ENCODE measurements at regions not wholly inside any gene's neighbourhood (a gene's known extent, or its start where the extent isn't known, plus 50 kb on each side); places are given as distances from the start of the nearest gene placed in this dataset.

DNA sequence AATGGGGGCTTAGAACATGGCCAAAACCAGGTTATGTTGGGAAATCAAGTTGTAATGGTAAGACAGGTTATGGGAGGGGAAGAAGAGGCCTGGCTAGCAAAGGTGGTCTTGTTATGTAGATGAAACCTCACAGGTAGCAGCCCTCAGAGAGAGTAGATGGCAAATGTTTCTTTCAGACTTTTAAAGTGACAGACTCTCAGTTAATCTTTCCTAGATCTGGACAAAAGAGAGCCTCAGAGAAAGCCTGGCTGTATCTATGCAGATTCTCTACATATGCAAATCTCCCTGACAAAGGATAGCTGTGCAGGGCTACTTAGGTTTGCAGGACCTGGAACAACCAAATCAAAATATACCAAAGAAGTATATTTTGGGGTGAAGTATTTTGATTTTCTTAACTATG lies 284.1 kb upstream of the AMOT start:
- no peak for TF ChIP-seq SRF (IDR thresholded peaks at IDR 0.05; ENCODE audit: low read depth, low read length)
- TF ChIP-seq NRF1 (IDR thresholded peaks at IDR 0.05; ENCODE audit: low read depth, low read length), result no peak
- TF ChIP-seq, protein P1, sequence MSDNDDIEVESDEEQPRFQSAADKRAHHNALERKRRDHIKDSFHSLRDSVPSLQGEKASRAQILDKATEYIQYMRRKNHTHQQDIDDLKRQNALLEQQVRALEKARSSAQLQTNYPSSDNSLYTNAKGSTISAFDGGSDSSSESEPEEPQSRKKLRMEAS (IDR thresholded peaks at IDR 0.05), result no peak
- TF ChIP-seq, protein P2, sequence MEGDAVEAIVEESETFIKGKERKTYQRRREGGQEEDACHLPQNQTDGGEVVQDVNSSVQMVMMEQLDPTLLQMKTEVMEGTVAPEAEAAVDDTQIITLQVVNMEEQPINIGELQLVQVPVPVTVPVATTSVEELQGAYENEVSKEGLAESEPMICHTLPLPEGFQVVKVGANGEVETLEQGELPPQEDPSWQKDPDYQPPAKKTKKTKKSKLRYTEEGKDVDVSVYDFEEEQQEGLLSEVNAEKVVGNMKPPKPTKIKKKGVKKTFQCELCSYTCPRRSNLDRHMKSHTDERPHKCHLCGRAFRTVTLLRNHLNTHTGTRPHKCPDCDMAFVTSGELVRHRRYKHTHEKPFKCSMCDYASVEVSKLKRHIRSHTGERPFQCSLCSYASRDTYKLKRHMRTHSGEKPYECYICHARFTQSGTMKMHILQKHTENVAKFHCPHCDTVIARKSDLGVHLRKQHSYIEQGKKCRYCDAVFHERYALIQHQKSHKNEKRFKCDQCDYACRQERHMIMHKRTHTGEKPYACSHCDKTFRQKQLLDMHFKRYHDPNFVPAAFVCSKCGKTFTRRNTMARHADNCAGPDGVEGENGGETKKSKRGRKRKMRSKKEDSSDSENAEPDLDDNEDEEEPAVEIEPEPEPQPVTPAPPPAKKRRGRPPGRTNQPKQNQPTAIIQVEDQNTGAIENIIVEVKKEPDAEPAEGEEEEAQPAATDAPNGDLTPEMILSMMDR (IDR thresholded peaks at IDR 0.05; ENCODE audit: control extremely low read depth in 1 of 3, insufficient read depth in 1 of 3, low read depth in 1 of 3, low read length in 3 of 3), result no peak
- TF ChIP-seq POLR2A (IDR thresholded peaks at IDR 0.05; ENCODE audit: control extremely low read depth in 1 of 2, low read depth in 2 of 2, low read length in 2 of 2), result no peak
- TF ChIP-seq CHD2 (IDR thresholded peaks at IDR 0.05; ENCODE audit: low read length), result no peak
- TF ChIP-seq, protein P3, sequence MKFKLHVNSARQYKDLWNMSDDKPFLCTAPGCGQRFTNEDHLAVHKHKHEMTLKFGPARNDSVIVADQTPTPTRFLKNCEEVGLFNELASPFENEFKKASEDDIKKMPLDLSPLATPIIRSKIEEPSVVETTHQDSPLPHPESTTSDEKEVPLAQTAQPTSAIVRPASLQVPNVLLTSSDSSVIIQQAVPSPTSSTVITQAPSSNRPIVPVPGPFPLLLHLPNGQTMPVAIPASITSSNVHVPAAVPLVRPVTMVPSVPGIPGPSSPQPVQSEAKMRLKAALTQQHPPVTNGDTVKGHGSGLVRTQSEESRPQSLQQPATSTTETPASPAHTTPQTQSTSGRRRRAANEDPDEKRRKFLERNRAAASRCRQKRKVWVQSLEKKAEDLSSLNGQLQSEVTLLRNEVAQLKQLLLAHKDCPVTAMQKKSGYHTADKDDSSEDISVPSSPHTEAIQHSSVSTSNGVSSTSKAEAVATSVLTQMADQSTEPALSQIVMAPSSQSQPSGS (IDR thresholded peaks at IDR 0.05; ENCODE audit: low read length), result no peak
- no peak for TF ChIP-seq EP300 (IDR thresholded peaks at IDR 0.05; ENCODE audit: borderline replicate concordance in 1 of 2, low read depth in 2 of 2, low read length in 2 of 2)
- no peak for TF ChIP-seq JUN (IDR thresholded peaks at IDR 0.05; ENCODE audit: low read depth, low read length)
- no peak for TF ChIP-seq BRCA1 (IDR thresholded peaks at IDR 0.05; ENCODE audit: low read depth, low read length)
- TF ChIP-seq JUND (IDR thresholded peaks at IDR 0.05; ENCODE audit: low read length), result no peak
- TF ChIP-seq RAD21 (IDR thresholded peaks at IDR 0.05 in 1 of 2, conservative IDR thresholded peaks at IDR 0.05 in 1 of 2; ENCODE audit: low read depth in 2 of 2, low read length in 2 of 2), result no peak
- TF ChIP-seq YY1 (IDR thresholded peaks at IDR 0.05; ENCODE audit: low read depth, low read length), result no peak
- no peak for TF ChIP-seq SP1 (IDR thresholded peaks at IDR 0.05; ENCODE audit: low read depth, low read length)
